Natural killer cell (primary cell): ENCODE measurements at regions not wholly inside any gene's neighbourhood (a gene's known extent, or its start where the extent isn't known, plus 50 kb on each side); places are given as distances from the start of the nearest gene placed in this dataset.

Source experiments
- ATAC-seq, 3 donors: fragments of 150-1000 bp in 2 of 3; fragments of 200-7000 bp in 1 of 3; cut with Tn5 transposase; 1 replicate in 1 of 3; 2 replicates in 2 of 3; pipeline ENCODE4 v1.10.0; 2021; ENCODE audit warnings: mild to moderate bottlenecking in 2 of 3, moderate library complexity in 2 of 3
- DNase-seq, 2 donors: peaks; one replicate each; pipeline versions ENCODE4 v3.0.0 to v3.0.0-alpha.2; 2013 to 2021; ENCODE audit warnings: mixed read lengths in 1 of 2
- H3K27ac ChIP-seq: one replicate; pipeline ENCODE4 v1.5.1; 2013; ENCODE audit warnings: mild to moderate bottlenecking, low read length
- H3K27me3 ChIP-seq: one replicate; pipeline ENCODE4 v1.6.1; 2013; ENCODE audit warnings: low read length; ENCODE audit not compliant: control insufficient read depth, insufficient read depth
- H3K36me3 ChIP-seq: one replicate; pipeline ENCODE4 v1.6.1; 2013; ENCODE audit warnings: low read length; ENCODE audit not compliant: control insufficient read depth, insufficient read depth
- H3K4me1 ChIP-seq: one replicate; pipeline ENCODE4 v1.6.1; 2013; ENCODE audit warnings: low read length; ENCODE audit not compliant: control insufficient read depth, insufficient read depth
- H3K4me3 ChIP-seq: one replicate; pipeline ENCODE4 v1.5.1; 2013; ENCODE audit warnings: low read length
- H3K9me3 ChIP-seq: one replicate; pipeline ENCODE4 v1.6.1; 2013; ENCODE audit warnings: low read length; ENCODE audit not compliant: control insufficient read depth, insufficient read depth
- H3K27ac Mint-ChIP-seq, 2 donors: one replicate each; pipeline ENCODE4 v1.8.0; 2022; ENCODE audit warnings: mild to moderate bottlenecking in 2 of 2, mixed read lengths in 2 of 2, moderate library complexity in 1 of 2
- H3K27me3 Mint-ChIP-seq, 2 donors: one replicate each; pipeline ENCODE4 v1.8.0; 2022; ENCODE audit warnings: low read depth in 2 of 2, mixed read lengths in 2 of 2
- H3K36me3 Mint-ChIP-seq: one replicate; pipeline ENCODE4 v1.8.0; 2022; ENCODE audit warnings: mixed read lengths
- H3K4me1 Mint-ChIP-seq, 2 donors: one replicate each; pipeline ENCODE4 v1.8.0; 2022; ENCODE audit warnings: mixed read lengths in 2 of 2
- H3K4me3 Mint-ChIP-seq: one replicate; pipeline ENCODE4 v1.8.0; 2022; ENCODE audit warnings: mild to moderate bottlenecking, moderate library complexity, mixed read lengths
- H3K9me3 Mint-ChIP-seq, 2 donors: one replicate each; pipeline ENCODE4 v1.8.0; 2022; ENCODE audit warnings: mixed read lengths in 2 of 2
- WGBS: methylation state at CpG from one replicate; pipeline ENCODE4 v1.1.7; 2013; ENCODE audit warnings: missing lambda C conversion rate; ENCODE audit not compliant: insufficient coverage; 5-methylcytosine and 5-hydroxymethylcytosine counted together
- intact Hi-C: fragments of 100-400 bp; cut with micrococcal nuclease; formaldehyde crosslinking; loops from one replicate; pipeline ENCODE4 v1.14.2; 2022
- TF ChIP-seq, protein P1 (sequence below): fragments of 200-600 bp; IDR thresholded peaks from one replicate; pipeline ENCODE4 v1.8.0; 2022; ENCODE audit warnings: antibody characterized with exemption

GRCh38 chr6:163950159-163950558, 535.6 kb downstream of the QKI start:
- WGBS: 42% methylated on average over 3 of the region's 3 CpGs
- no peaks in the 10 kb centered on the region for H3K9me3 ChIP-seq
- H3K4me1 Mint-ChIP-seq: peaks cover 5 to 15% of the 10 kb centered on the region in 2 donors
- H3K4me3 Mint-ChIP-seq: no peak overlapping the region
- no peaks in the 10 kb centered on the region for H3K36me3 Mint-ChIP-seq
- ATAC-seq (no peak), DNase-seq (no peak)
- intact Hi-C loops: no loop called here
- H3K27ac ChIP-seq: no peak overlapping the region
- H3K4me3 ChIP-seq: no peak overlapping the region
- peaks cover 3% of the 10 kb centered on the region for H3K27me3 ChIP-seq
- H3K27ac Mint-ChIP-seq: no peak overlapping the region
- no peaks in the 10 kb centered on the region for H3K4me1 ChIP-seq
- TF ChIP-seq, protein P1, sequence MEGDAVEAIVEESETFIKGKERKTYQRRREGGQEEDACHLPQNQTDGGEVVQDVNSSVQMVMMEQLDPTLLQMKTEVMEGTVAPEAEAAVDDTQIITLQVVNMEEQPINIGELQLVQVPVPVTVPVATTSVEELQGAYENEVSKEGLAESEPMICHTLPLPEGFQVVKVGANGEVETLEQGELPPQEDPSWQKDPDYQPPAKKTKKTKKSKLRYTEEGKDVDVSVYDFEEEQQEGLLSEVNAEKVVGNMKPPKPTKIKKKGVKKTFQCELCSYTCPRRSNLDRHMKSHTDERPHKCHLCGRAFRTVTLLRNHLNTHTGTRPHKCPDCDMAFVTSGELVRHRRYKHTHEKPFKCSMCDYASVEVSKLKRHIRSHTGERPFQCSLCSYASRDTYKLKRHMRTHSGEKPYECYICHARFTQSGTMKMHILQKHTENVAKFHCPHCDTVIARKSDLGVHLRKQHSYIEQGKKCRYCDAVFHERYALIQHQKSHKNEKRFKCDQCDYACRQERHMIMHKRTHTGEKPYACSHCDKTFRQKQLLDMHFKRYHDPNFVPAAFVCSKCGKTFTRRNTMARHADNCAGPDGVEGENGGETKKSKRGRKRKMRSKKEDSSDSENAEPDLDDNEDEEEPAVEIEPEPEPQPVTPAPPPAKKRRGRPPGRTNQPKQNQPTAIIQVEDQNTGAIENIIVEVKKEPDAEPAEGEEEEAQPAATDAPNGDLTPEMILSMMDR: no peak
- peaks cover 27 to 72% of the 10 kb centered on the region in 2 donors for H3K27me3 Mint-ChIP-seq
- H3K36me3 ChIP-seq: no peaks in the 10 kb centered on the region
- H3K9me3 Mint-ChIP-seq: no peaks in the 10 kb centered on the region

DNA sequence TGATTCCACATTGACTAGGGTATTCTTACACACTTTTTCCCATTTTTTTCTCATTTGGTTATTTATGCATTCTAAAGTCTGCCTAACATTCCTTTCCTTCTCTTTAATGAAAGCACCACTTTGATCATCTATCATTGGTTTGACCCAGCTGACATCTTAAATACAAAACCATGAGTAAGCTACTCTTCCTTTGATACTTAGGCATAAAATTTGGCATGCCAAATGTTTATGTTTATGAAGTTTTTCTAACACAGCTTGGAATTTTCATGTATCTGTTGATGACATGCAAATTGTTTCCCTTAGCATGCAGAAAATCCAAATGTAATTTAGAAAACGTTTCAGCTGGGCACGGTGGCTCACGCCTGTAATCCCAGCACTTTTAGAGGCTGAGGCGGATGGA, 534.9 kb downstream of the QKI start:
- Mint-ChIP-seq H3K27ac (no peak overlapping the region), H3K9me3 (no peaks in the 10 kb centered on the region), H3K36me3 (no peaks in the 10 kb centered on the region), H3K27me3 (peaks cover 27 to 70% of the 10 kb centered on the region in 2 donors), H3K4me3 (no peak overlapping the region), H3K4me1 (peaks cover 5 to 15% of the 10 kb centered on the region in 2 donors)
- no peak for ATAC-seq
- no peak overlapping the region for H3K27ac ChIP-seq
- H3K9me3 ChIP-seq: no peaks in the 10 kb centered on the region
- DNase-seq: no peak
- intact Hi-C loops: no loop called here
- 93% methylated on average over 4 of the region's 4 CpGs for WGBS
- no peaks in the 10 kb centered on the region for H3K36me3 ChIP-seq
- no peak overlapping the region for H3K4me3 ChIP-seq
- TF ChIP-seq, protein P1: no peak
- no peaks in the 10 kb centered on the region for H3K27me3 ChIP-seq
- no peaks in the 10 kb centered on the region for H3K4me1 ChIP-seq

GRCh38 chr6:163948250-163948649, 533.7 kb downstream of the QKI start:
- TF ChIP-seq, protein P1: no peak
- no peaks in the 10 kb centered on the region for H3K9me3 ChIP-seq
- WGBS: 81% methylated on average over 3 of the region's 5 CpGs
- peaks cover 4% of the 10 kb centered on the region for H3K4me1 ChIP-seq
- intact Hi-C loops: no loop called here
- ATAC-seq: no peak
- Mint-ChIP-seq H3K27ac (no peak overlapping the region), H3K4me1 (peaks cover 5 to 12% of the 10 kb centered on the region in 2 donors), H3K9me3 (no peaks in the 10 kb centered on the region), H3K27me3 (peaks cover 25 to 69% of the 10 kb centered on the region in 2 donors), H3K36me3 (no peaks in the 10 kb centered on the region), H3K4me3 (no peak overlapping the region)
- no peak overlapping the region for H3K27ac ChIP-seq
- no peaks in the 10 kb centered on the region for H3K36me3 ChIP-seq
- DNase-seq: no peak
- H3K4me3 ChIP-seq: no peak overlapping the region
- H3K27me3 ChIP-seq: peaks cover 4% of the 10 kb centered on the region

DNA sequence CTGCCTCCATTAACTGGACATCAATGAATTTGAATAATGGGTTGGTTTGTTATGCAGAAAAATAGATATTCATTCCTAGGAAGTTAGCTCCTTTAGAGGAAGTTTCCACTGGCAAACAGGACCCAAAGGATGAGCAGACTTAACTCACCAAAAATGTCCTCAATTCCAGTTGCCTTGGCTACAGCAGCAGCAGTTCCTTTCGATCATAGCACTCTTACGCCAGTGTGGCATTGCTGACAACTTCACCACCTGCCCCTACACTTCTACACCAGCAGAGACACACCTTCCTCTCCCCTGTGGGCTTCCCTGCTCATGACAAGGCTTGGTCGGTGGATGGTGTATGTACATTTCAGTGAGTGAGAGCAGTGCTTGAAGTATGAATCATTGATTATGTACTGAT, 532.8 kb downstream of the QKI start:
- TF ChIP-seq, protein P1: no peak
- WGBS: 89% methylated on average over 3 of the region's 3 CpGs
- no peak for ATAC-seq

More for the DNA sequence above, 532.8 kb downstream of the QKI start:
- H3K4me1 Mint-ChIP-seq: peaks cover 2 to 3% of the 10 kb centered on the region in 2 donors
- H3K4me3 Mint-ChIP-seq: no peak overlapping the region
- H3K27me3 Mint-ChIP-seq: peaks cover 20 to 65% of the 10 kb centered on the region in 2 donors
- H3K27ac ChIP-seq: no peak overlapping the region
- H3K27ac Mint-ChIP-seq: no peak overlapping the region
- H3K4me3 ChIP-seq: no peak overlapping the region
- peaks cover 8% of the 10 kb centered on the region for H3K27me3 ChIP-seq
- no peaks in the 10 kb centered on the region for H3K9me3 Mint-ChIP-seq
- H3K36me3 Mint-ChIP-seq: no peaks in the 10 kb centered on the region
- no peak for DNase-seq
- no peaks in the 10 kb centered on the region for H3K9me3 ChIP-seq
- peaks cover 4% of the 10 kb centered on the region for H3K4me1 ChIP-seq
- H3K36me3 ChIP-seq: no peaks in the 10 kb centered on the region
- intact Hi-C loops: no loop called here
